NCI-H2196 treated with DMSO at 0.1 percent for 48 hours (cell line): ENCODE measurements at regions not wholly inside any gene's neighbourhood (a gene's known extent, or its start where the extent isn't known, plus 50 kb on each side); places are given as distances from the start of the nearest gene placed in this dataset.

Source experiments
- DNase-seq: peaks from one replicate; lab custom pipeline; 2025; ENCODE audit not compliant: unreplicated experiment; lab: John Stamatoyannopoulos, UW

GRCh38 chr1:239538239-239538988, 152.0 kb downstream of the CHRM3 start:
- no peak for DNase-seq

- DNase-seq, result no peak
Observed at GRCh38 chr1:239539051-239539450, 152.7 kb downstream of the CHRM3 start.

GRCh38 chr1:239539812-239540211, 153.4 kb downstream of the CHRM3 start:
- DNase-seq, result no peak

DNA sequence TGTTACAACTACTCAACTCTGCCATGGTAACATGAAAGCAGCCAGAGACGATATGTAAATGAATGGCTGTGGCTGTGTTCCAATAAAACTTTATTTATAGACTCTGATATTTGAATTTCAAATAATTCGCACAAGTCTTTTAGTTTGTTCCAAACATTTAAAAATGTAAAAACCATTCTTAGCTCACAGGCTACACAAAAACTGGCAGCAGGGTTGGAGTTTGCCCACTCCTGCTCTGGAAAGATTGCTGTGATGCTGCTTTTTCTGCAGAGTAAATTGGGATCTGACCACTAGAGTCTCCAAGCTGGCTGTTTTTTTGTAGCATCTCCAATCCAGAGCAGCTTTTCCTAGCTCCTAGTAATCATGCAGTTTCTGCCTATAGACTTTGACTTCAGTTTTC, 157.5 kb downstream of the CHRM3 start:
- no peak for DNase-seq

GRCh38 chr1:239545466-239545865, 159.1 kb downstream of the CHRM3 start:
- no peak for DNase-seq

GRCh38 chr1:239547987-239548386, 161.6 kb downstream of the CHRM3 start:
- no peak for DNase-seq

GRCh38 chr1:239550178-239550577, 163.8 kb downstream of the CHRM3 start:
- DNase-seq, result no peak

- no peak for DNase-seq
Observed at GRCh38 chr1:239555350-239555749, 169.0 kb downstream of the CHRM3 start.

DNA sequence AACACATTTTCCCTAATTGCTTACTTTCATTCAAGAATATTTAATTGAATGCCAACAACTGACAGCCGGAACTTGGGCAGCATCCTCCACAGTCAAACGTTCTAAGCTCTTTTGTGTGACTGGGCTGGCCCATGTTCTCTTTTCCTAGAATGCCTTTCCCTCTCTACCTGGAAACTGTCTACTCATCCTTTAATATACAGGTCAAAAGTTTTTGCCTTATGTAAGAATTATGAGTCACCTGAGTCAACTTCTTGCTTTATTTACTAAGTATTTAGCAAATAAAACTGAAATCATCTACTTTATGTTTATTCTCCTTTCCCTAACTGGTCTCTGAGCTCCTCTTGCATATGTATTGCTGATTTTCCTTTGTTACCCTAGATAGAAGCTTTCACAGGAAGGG, 172.2 kb downstream of the CHRM3 start:
- DNase-seq, result no peak

- no peak for DNase-seq
Observed at GRCh38 chr1:239558991-239559390, 172.6 kb downstream of the CHRM3 start.

- no peak for DNase-seq
Observed at GRCh38 chr1:239560921-239561320, 174.6 kb downstream of the CHRM3 start.

- no peak for DNase-seq
Observed at GRCh38 chr1:239562095-239562494, 175.7 kb downstream of the CHRM3 start.

- no peak for DNase-seq
Observed at GRCh38 chr1:239563681-239564080, 177.3 kb downstream of the CHRM3 start.

- no peak for DNase-seq
Observed at GRCh38 chr1:239566074-239566473, 179.7 kb downstream of the CHRM3 start.

- no peak for DNase-seq
Observed at GRCh38 chr1:239570878-239571277, 184.5 kb downstream of the CHRM3 start.

- no peak for DNase-seq
Observed at GRCh38 chr1:239572183-239572582, 185.8 kb downstream of the CHRM3 start.

DNA sequence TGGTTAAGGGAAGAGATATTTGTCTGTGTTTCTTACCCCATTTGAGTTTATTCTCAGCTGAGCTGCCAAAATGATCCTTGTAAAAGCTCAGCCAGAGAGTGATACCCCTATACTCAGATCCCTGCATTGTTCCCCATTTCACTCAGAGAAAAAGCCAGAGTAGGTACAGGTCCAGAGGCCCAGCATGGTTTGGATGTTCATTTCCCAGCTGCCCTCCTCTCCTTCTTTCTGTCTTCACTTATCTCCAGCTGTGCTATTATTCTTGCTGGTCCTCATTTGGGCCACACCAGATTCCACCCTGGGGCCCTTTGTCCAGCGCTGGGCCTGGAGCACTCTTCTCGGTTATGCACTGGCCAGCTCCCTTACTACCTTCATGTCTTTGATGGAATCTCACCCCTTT, 187.7 kb downstream of the CHRM3 start:
- DNase-seq, result no peak

- no peak for DNase-seq
Observed at GRCh38 chr1:239575113-239575512, 188.7 kb downstream of the CHRM3 start.

DNA sequence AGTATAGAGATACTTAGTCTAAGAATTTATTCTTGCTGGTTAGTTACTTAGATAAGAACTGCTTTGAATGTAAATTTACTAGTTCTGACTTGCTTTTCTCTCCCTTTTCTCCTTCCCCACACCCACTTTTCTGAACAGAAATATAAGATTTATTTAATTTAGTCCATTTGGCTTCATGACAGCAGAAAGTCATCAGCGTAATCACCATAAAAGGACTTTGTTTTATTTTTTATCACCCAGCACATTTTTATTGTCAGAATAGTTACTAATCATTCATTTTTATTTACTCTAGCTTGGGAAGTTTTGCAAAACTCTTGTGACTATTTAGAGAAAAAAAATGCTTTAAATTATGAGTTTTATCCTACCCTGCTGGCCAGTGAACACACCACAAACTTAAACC, 197.2 kb downstream of the CHRM3 start:
- no peak for DNase-seq

DNA sequence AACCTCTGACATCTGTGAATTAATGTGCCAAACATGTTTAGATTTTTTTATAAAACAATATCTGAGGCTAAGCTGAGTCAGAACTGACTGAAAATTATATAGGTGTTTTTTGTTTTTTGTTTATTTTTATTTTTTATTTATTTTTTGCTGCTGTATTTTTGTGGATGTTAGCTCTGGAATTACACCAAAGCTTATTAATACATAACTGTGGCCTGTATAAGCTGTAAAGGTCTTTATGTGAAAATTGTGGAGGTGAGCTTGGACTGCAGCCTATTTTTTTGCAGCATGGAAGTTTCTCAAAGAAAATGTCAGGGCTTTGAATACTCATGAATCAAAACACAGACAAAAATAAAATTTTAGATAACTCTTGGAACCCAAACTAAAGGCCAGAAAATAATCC, 199.8 kb downstream of the CHRM3 start:
- no peak for DNase-seq

GRCh38 chr1:239587066-239587465, 200.7 kb downstream of the CHRM3 start:
- no peak for DNase-seq

DNA sequence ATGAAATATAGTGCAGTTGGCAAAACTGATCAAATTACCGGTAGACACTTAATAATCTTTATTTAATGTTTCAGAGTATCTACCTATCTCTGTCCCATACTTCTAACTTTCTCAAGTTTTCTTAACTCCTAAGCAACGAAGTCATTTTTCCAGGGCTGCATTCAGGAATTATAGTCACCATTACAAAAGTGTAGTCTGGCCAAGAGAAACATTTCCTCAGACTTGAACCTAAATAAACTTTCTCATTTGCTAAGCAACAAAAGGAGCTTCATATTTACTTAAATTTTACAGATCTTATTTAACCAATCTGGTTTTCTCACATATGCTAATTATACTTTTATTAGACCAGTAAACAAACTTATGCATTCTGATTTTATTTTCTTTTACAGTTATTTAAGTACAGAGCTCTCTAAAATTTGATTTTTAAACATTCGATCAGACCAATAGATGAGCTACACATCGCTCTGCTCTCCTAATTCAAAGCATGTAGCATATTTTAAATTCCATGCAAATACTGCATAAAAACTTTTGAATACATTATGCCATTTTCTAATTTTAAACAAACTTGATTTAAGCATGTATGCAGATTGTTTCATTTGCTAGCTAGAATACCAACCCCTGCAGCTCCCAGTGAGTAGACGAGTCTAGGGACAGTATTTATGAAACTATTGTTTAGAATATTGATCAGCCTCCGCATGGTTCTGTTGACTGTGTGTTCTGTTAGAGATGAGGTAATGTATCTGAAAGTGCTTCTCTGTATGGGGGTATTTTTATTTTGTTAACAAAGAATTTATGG, 201.4 kb downstream of the CHRM3 start:
- no peak for DNase-seq
